Vagina (tissue), 2 donors: ENCODE measurements at regions not wholly inside any gene's neighbourhood (a gene's known extent, or its start where the extent isn't known, plus 50 kb on each side); places are given as distances from the start of the nearest gene placed in this dataset.

Experiments used
- POLR2A ChIP-seq, 2 donors: fragments of 450-650 bp; IDR thresholded peaks; one replicate each; pipeline ENCODE4 v1.6.1; 2017; ENCODE audit warnings: antibody characterized with exemption in 2 of 2, mild to moderate bottlenecking in 2 of 2, moderate library complexity in 2 of 2
- POLR2AphosphoS5 ChIP-seq, 2 donors: sonication (generic); formaldehyde crosslinking; IDR thresholded peaks; one replicate each; pipeline ENCODE4 v1.9.0; 2017; ENCODE audit warnings: antibody characterized with exemption in 2 of 2, mild to moderate bottlenecking in 2 of 2, low read depth in 1 of 2; ENCODE audit not compliant: insufficient read depth in 1 of 2
- TF ChIP-seq, protein P1 (sequence below), 3 experiments: fragments of 450-650 bp in 2 of 3; fragments of 200-600 bp in 1 of 3; sonication (generic) in 1 of 3; IDR thresholded peaks; one replicate each; pipeline ENCODE4 v1.5.1; 2017 to 2019; ENCODE audit warnings: antibody characterized with exemption in 3 of 3, mild to moderate bottlenecking in 2 of 3, moderate library complexity in 2 of 3

- TF ChIP-seq, protein P1, sequence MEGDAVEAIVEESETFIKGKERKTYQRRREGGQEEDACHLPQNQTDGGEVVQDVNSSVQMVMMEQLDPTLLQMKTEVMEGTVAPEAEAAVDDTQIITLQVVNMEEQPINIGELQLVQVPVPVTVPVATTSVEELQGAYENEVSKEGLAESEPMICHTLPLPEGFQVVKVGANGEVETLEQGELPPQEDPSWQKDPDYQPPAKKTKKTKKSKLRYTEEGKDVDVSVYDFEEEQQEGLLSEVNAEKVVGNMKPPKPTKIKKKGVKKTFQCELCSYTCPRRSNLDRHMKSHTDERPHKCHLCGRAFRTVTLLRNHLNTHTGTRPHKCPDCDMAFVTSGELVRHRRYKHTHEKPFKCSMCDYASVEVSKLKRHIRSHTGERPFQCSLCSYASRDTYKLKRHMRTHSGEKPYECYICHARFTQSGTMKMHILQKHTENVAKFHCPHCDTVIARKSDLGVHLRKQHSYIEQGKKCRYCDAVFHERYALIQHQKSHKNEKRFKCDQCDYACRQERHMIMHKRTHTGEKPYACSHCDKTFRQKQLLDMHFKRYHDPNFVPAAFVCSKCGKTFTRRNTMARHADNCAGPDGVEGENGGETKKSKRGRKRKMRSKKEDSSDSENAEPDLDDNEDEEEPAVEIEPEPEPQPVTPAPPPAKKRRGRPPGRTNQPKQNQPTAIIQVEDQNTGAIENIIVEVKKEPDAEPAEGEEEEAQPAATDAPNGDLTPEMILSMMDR (IDR thresholded peaks at IDR 0.05): no peak
- no peak for TF ChIP-seq POLR2A (IDR thresholded peaks at IDR 0.05)
- TF ChIP-seq POLR2AphosphoS5 (IDR thresholded peaks at IDR 0.05; ENCODE audit: insufficient read depth in 1 of 2, low read depth in 1 of 2): no peak
Measured at GRCh38 chr20:7180256-7181045, 413.0 kb downstream of the BMP2 start.
